ENCODE measurements at regions not wholly inside any gene's neighbourhood (a gene's known extent, or its start where the extent isn't known, plus 50 kb on each side); places are given as distances from the start of the nearest gene placed in this dataset.

- ChIA-PET CTCF (no interaction called here), POLR2A (no interaction called here), RAD21 (ENCODE audit: low non-redundant PET in 1 of 2, low total read pairs in 2 of 2, uncharacterized antibody in 2 of 2, unreplicated experiment in 2 of 2) (no interaction called here)
- DNase-seq (ENCODE audit: low read depth, low spot score) (no peak), ATAC-seq (no peak)
- Histone ChIP-seq H3K9me3 (ENCODE audit: control insufficient read depth in 1 of 2, insufficient read depth in 1 of 2, low read depth in 1 of 2, low read length in 2 of 2) (no peaks in the 10 kb centered on the region), H2AFZ (ENCODE audit: low read depth, low read length, poor library complexity, severe bottlenecking) (no peak overlapping the region), H3K4me3 (replicated peaks in 1 of 2; ENCODE audit: low read depth in 1 of 2, low read length in 2 of 2) (no peak overlapping the region), H3K9me2 (ENCODE audit: insufficient read depth) (no peaks in the 10 kb centered on the region), H3K27me3 (ENCODE audit: insufficient read depth, low read length) (peaks cover 4% of the 10 kb centered on the region; the same call in 1 of the 2 replicates), H3K9ac (ENCODE audit: low read length) (no peak overlapping the region), H3K4me2 (ENCODE audit: low read length) (no peak overlapping the region), H3K36me3 (ENCODE audit: control insufficient read depth in 1 of 2, insufficient read depth in 2 of 2, low read length in 2 of 2) (no peaks in the 10 kb centered on the region), H3K27ac (ENCODE audit: low read depth, low read length) (no peak overlapping the region), H4K20me1 (ENCODE audit: insufficient read depth) (no peaks in the 10 kb centered on the region), H3K79me2 (ENCODE audit: insufficient read depth, low read length) (no peaks in the 10 kb centered on the region), H3K4me1 (ENCODE audit: control insufficient read depth in 1 of 2, insufficient read depth in 2 of 2, low read length in 2 of 2) (no peaks in the 10 kb centered on the region)
- TF ChIP-seq FOSL1 (IDR thresholded peaks at IDR 0.05; ENCODE audit: low read depth) (no peak), ZBTB33 (IDR thresholded peaks at IDR 0.05; ENCODE audit: extremely low read depth, insufficient replicate concordance, low read length) (no peak), EGR1 (IDR thresholded peaks at IDR 0.05; ENCODE audit: low read depth) (no peak), SRF (IDR thresholded peaks at IDR 0.05; ENCODE audit: low read depth) (no peak)
- intact Hi-C loops (cut with micrococcal nuclease): no loop called here
- no TSS peak for BruUV-seq (replicated peaks)
Observed at GRCh38 chrX:55326985-55327384, 62.3 kb upstream of the PAGE3 start.

GRCh38 chrX:55335296-55335695 lies 70.6 kb upstream of the PAGE3 start:
- no peaks in the 10 kb centered on the region for H4K20me1 ChIP-seq (ENCODE audit: insufficient read depth)
- POLR2A ChIA-PET: no interaction called here
- no peak for ATAC-seq
- no peaks in the 10 kb centered on the region for H3K27me3 ChIP-seq (ENCODE audit: insufficient read depth, low read length)
- CTCF ChIA-PET: no interaction called here
- H3K4me2 ChIP-seq (ENCODE audit: low read length): no peak overlapping the region
- H3K9ac ChIP-seq (ENCODE audit: low read length): no peak overlapping the region
- BruUV-seq (replicated peaks): no TSS peak
- H3K9me2 ChIP-seq (ENCODE audit: insufficient read depth): no peaks in the 10 kb centered on the region
- RAD21 ChIA-PET (ENCODE audit: low non-redundant PET in 1 of 2, low total read pairs in 2 of 2, uncharacterized antibody in 2 of 2, unreplicated experiment in 2 of 2): no interaction called here
- no peaks in the 10 kb centered on the region for H3K4me1 ChIP-seq (ENCODE audit: control insufficient read depth in 1 of 2, insufficient read depth in 2 of 2, low read length in 2 of 2)
- H3K79me2 ChIP-seq (ENCODE audit: insufficient read depth, low read length): no peaks in the 10 kb centered on the region
- H3K27ac ChIP-seq (ENCODE audit: low read depth, low read length): no peak overlapping the region
- H2AFZ ChIP-seq (ENCODE audit: low read depth, low read length, poor library complexity, severe bottlenecking): no peak overlapping the region
- H3K36me3 ChIP-seq (ENCODE audit: control insufficient read depth in 1 of 2, insufficient read depth in 2 of 2, low read length in 2 of 2): no peaks in the 10 kb centered on the region
- no peak for DNase-seq (ENCODE audit: low read depth, low spot score)
- intact Hi-C loops (cut with micrococcal nuclease): no loop called here
- H3K9me3 ChIP-seq (ENCODE audit: control insufficient read depth in 1 of 2, insufficient read depth in 1 of 2, low read depth in 1 of 2, low read length in 2 of 2): no peaks in the 10 kb centered on the region
- no peak overlapping the region for H3K4me3 ChIP-seq (replicated peaks in 1 of 2; ENCODE audit: low read depth in 1 of 2, low read length in 2 of 2)
- TF ChIP-seq CTCF (IDR thresholded peaks at IDR 0.05 in 2 of 3, conservative IDR thresholded peaks at IDR 0.05 in 1 of 3; ENCODE audit: borderline replicate concordance in 1 of 3, insufficient read depth in 1 of 3, low read depth in 2 of 3, low read length in 2 of 3): no peak
- no peak for TF ChIP-seq EZH2phosphoT487 (IDR thresholded peaks at IDR 0.05; ENCODE audit: borderline replicate concordance)
- no peak for TF ChIP-seq SRF (IDR thresholded peaks at IDR 0.05; ENCODE audit: low read depth)
- no peak for TF ChIP-seq EZH2 (IDR thresholded peaks at IDR 0.05)
- TF ChIP-seq SP1 (IDR thresholded peaks at IDR 0.05; ENCODE audit: low read depth): no peak
- no peak for TF ChIP-seq POLR2AphosphoS5 (IDR thresholded peaks at IDR 0.05; ENCODE audit: low read depth, low read length)
- TF ChIP-seq SIN3A (IDR thresholded peaks at IDR 0.05; ENCODE audit: low read depth): no peak
- no peak for TF ChIP-seq RAD21 (IDR thresholded peaks at IDR 0.05; ENCODE audit: low read depth)
- TF ChIP-seq FOSL1 (IDR thresholded peaks at IDR 0.05; ENCODE audit: low read depth): no peak
- no peak for TF ChIP-seq ZNF274 (IDR thresholded peaks at IDR 0.05; ENCODE audit: low read depth, low read length)
- no peak for TF ChIP-seq ZFX (IDR thresholded peaks at IDR 0.05)
- no peak for TF ChIP-seq JUND (IDR thresholded peaks at IDR 0.05)
- no peak for TF ChIP-seq ELF1 (IDR thresholded peaks at IDR 0.05; ENCODE audit: borderline replicate concordance, low read depth)
- TF ChIP-seq CEBPB (IDR thresholded peaks at IDR 0.05; ENCODE audit: low read depth): no peak
- no peak for TF ChIP-seq YY1 (IDR thresholded peaks at IDR 0.05; ENCODE audit: extremely low read depth, insufficient replicate concordance, low read depth, low read length)
- no peak for TF ChIP-seq POLR2A (IDR thresholded peaks at IDR 0.05; ENCODE audit: borderline replicate concordance, extremely low read depth, insufficient read depth, insufficient read length)

Measured in HCT116 (cell line).